ENCODE measurements at regions not wholly inside any gene's neighbourhood (a gene's known extent, or its start where the extent isn't known, plus 50 kb on each side); places are given as distances from the start of the nearest gene placed in this dataset.

GRCh38 chr6:145212813-145213212 is 522.5 kb downstream of the EPM2A start:
- TF ChIP-seq, protein P1, sequence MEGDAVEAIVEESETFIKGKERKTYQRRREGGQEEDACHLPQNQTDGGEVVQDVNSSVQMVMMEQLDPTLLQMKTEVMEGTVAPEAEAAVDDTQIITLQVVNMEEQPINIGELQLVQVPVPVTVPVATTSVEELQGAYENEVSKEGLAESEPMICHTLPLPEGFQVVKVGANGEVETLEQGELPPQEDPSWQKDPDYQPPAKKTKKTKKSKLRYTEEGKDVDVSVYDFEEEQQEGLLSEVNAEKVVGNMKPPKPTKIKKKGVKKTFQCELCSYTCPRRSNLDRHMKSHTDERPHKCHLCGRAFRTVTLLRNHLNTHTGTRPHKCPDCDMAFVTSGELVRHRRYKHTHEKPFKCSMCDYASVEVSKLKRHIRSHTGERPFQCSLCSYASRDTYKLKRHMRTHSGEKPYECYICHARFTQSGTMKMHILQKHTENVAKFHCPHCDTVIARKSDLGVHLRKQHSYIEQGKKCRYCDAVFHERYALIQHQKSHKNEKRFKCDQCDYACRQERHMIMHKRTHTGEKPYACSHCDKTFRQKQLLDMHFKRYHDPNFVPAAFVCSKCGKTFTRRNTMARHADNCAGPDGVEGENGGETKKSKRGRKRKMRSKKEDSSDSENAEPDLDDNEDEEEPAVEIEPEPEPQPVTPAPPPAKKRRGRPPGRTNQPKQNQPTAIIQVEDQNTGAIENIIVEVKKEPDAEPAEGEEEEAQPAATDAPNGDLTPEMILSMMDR (IDR thresholded peaks at IDR 0.05), result no peak
- ATAC-seq, result no peak

DNA sequence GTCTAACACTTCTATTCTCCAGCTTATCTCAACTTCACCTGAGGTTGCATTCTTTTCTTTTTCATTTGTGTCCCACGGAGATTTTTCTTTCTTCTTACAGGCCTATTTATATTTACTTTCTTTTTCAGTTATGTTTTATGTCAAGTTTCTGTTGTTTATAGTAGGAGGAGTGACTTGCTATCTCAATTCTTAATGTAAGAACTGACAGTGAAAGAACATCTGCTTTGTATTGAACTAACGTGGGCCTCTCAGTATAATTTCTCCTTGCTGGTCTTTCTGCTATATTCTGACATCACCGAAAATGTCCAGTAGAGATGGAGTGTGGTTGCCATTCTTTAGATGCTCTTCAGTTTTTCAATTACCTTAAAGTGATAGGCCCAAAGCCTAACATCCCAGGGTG is 521.7 kb downstream of the EPM2A start:
- Histone ChIP-seq H3K27ac (no peak overlapping the region), H3K4me3 (no peak overlapping the region), H3K27me3 (no peaks in the 10 kb centered on the region), H3K4me1 (no peaks in the 10 kb centered on the region), H3K9me3 (no peaks in the 10 kb centered on the region), H3K36me3 (no peaks in the 10 kb centered on the region)
- no peak for DNase-seq
- ATAC-seq, result no peak
- TF ChIP-seq, protein P1 (IDR thresholded peaks at IDR 0.05), result no peak
- intact Hi-C loops (cut with DNase I), result no loop called here

More at GRCh38 chr6:145212813-145213212, 522.5 kb downstream of the EPM2A start:
- H3K9me3 ChIP-seq, result no peaks in the 10 kb centered on the region
- no peak overlapping the region for H3K27ac ChIP-seq
- no peaks in the 10 kb centered on the region for H3K27me3 ChIP-seq
- H3K36me3 ChIP-seq, result no peaks in the 10 kb centered on the region
- no peaks in the 10 kb centered on the region for H3K4me1 ChIP-seq
- H3K4me3 ChIP-seq, result no peak overlapping the region
- DNase-seq, result no peak
- intact Hi-C loops (cut with DNase I), result no loop called here

DNA sequence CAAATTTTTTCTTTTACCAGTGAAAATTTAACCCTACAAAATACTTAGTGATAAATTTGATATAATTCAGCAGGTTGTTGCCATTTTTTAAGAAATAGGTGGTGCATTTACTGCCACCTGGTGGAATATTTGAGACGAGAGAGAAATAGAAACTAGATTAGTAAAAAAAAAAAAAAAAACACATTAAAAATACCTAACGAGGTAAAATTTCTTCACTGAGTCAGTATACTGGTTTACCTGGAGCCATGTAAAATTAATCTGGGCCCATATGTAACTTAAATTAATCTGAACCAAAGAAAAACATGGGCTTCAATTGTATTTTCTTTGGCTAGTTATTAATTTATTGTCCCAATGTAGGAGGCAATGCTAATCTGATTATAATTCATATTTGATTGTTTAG is 520.8 kb downstream of the EPM2A start:
- Histone ChIP-seq H3K27ac (no peak overlapping the region), H3K9me3 (no peaks in the 10 kb centered on the region), H3K4me1 (no peaks in the 10 kb centered on the region), H3K4me3 (no peak overlapping the region), H3K27me3 (no peaks in the 10 kb centered on the region), H3K36me3 (no peaks in the 10 kb centered on the region)
- DNase-seq (peak in 2 of 4 donors; percentile 19 to 36), ATAC-seq (no peak)
- TF ChIP-seq, protein P1 (IDR thresholded peaks at IDR 0.05), result peak; percentile 35 to 39
- intact Hi-C loops (cut with DNase I), result no loop called here

DNA sequence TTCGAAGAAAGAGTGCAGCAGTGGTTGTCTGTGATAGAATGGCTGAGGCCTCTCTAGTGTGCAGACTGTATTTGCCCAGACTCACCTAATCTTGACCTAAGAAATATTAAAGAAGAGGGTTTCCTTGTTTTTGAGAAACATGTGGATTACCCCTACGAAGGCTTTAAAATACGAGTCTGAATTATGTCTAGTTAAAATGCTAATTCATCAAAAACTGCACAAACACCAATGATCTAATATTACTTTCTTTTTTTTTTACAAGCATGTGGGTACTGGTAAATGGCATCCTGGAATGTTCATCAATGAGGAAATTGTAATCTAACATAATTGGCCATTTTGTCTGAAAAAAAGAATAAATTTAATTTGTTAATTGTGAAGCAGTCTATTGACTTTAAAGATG is 510.9 kb downstream of the EPM2A start:
- H3K27me3 ChIP-seq, result no peaks in the 10 kb centered on the region
- no peaks in the 10 kb centered on the region for H3K4me1 ChIP-seq
- DNase-seq (no peak), ATAC-seq (no peak)
- intact Hi-C loops (cut with DNase I), result no loop called here
- no peak overlapping the region for H3K4me3 ChIP-seq
- H3K9me3 ChIP-seq, result no peaks in the 10 kb centered on the region
- no peak overlapping the region for H3K27ac ChIP-seq
- H3K36me3 ChIP-seq, result no peaks in the 10 kb centered on the region
- TF ChIP-seq, protein P1 (IDR thresholded peaks at IDR 0.05), result no peak

GRCh38 chr6:145225500-145225899 is 509.8 kb downstream of the EPM2A start:
- TF ChIP-seq, protein P1 (IDR thresholded peaks at IDR 0.05), result no peak
- no peak overlapping the region for H3K27ac ChIP-seq
- no peaks in the 10 kb centered on the region for H3K4me1 ChIP-seq
- H3K27me3 ChIP-seq, result no peaks in the 10 kb centered on the region
- H3K36me3 ChIP-seq, result no peaks in the 10 kb centered on the region
- intact Hi-C loops (cut with DNase I), result no loop called here
- DNase-seq (no peak), ATAC-seq (no peak)
- no peaks in the 10 kb centered on the region for H3K9me3 ChIP-seq
- H3K4me3 ChIP-seq, result no peak overlapping the region
